ENCODE measurements at regions not wholly inside any gene's neighbourhood (a gene's known extent, or its start where the extent isn't known, plus 50 kb on each side); places are given as distances from the start of the nearest gene placed in this dataset.

GRCh38 chr7:15798081-15798480 lies 111.6 kb upstream of the MEOX2 start:
- DNase-seq = no peak

GRCh38 chr7:15795393-15795792 lies 108.9 kb upstream of the MEOX2 start:
- DNase-seq = no peak

- DNase-seq = no peak
These were observed 108.3 kb upstream of the MEOX2 start for GRCh38 chr7:15794801-15795200.

- no peak for DNase-seq
These were observed 98.2 kb upstream of the MEOX2 start for GRCh38 chr7:15784694-15785030.

- no peak for DNase-seq
These were observed 97.7 kb upstream of the MEOX2 start for GRCh38 chr7:15783987-15784693.

GRCh38 chr7:15782656-15783055 lies 96.2 kb upstream of the MEOX2 start:
- no peak for DNase-seq

GRCh38 chr7:15781944-15782343 lies 95.5 kb upstream of the MEOX2 start:
- no peak for DNase-seq

GRCh38 chr7:15780271-15780670 lies 93.8 kb upstream of the MEOX2 start:
- no peak for DNase-seq

- no peak for DNase-seq
These were observed 91.7 kb upstream of the MEOX2 start for GRCh38 chr7:15778191-15778590.

GRCh38 chr7:15765753-15766152 lies 79.3 kb upstream of the MEOX2 start:
- no peak for DNase-seq

GRCh38 chr7:15764851-15765382 lies 78.4 kb upstream of the MEOX2 start:
- no peak for DNase-seq

- no peak for DNase-seq
These were observed 77.5 kb upstream of the MEOX2 start for GRCh38 chr7:15764010-15764409.

GRCh38 chr7:15757041-15758000 lies 70.8 kb upstream of the MEOX2 start:
- no peak for DNase-seq

- DNase-seq = no peak
These were observed 68.6 kb upstream of the MEOX2 start for GRCh38 chr7:15755061-15755460.

- no peak for DNase-seq
These were observed 67.5 kb upstream of the MEOX2 start for GRCh38 chr7:15753887-15754579.

- DNase-seq = no peak
These were observed 65.9 kb upstream of the MEOX2 start for GRCh38 chr7:15752377-15752776.

GRCh38 chr7:15751191-15751701 lies 64.8 kb upstream of the MEOX2 start:
- DNase-seq = no peak

GRCh38 chr7:15750727-15751126 lies 64.2 kb upstream of the MEOX2 start:
- DNase-seq = no peak

- DNase-seq = no peak
These were observed 63.1 kb upstream of the MEOX2 start for GRCh38 chr7:15749631-15750030.

- no peak for DNase-seq
These were observed 61.2 kb upstream of the MEOX2 start for GRCh38 chr7:15747712-15748111.

- no peak for DNase-seq
These were observed 60.8 kb upstream of the MEOX2 start for GRCh38 chr7:15747301-15747700.

- no peak for DNase-seq
These were observed 57.5 kb upstream of the MEOX2 start for GRCh38 chr7:15743926-15744480.

- DNase-seq = no peak
These were observed 51.1 kb upstream of the MEOX2 start for GRCh38 chr7:15737601-15738000.
